Stomach (tissue), 8 donors: ENCODE measurements at regions not wholly inside any gene's neighbourhood (a gene's known extent, or its start where the extent isn't known, plus 50 kb on each side); places are given as distances from the start of the nearest gene placed in this dataset.

Experiments used
- DNase-seq, 2 donors: peaks; one replicate each; pipeline versions ENCODE4 v3.0.0 to v3.0.0-alpha.2; 2013 to 2019
- H3K27ac ChIP-seq, 5 donors: fragments of 200-600 bp in 4 of 5; sonication (generic) in 4 of 5; one replicate each; pipeline ENCODE4 v1.5.1; 2013 to 2019; ENCODE audit warnings: mild to moderate bottlenecking in 1 of 5, moderate library complexity in 1 of 5
- H3K27me3 ChIP-seq, 3 donors: fragments of 200-600 bp; sonication (generic); one replicate each; pipeline ENCODE4 v1.5.1; 2017 to 2019; ENCODE audit warnings: mixed run types in 1 of 3
- H3K36me3 ChIP-seq, 4 donors: fragments of 200-600 bp; sonication (generic); 1 replicate in 3 of 4; 2 replicates in 1 of 4; pipeline ENCODE4 v1.5.1; 2016 to 2019
- H3K4me1 ChIP-seq, 4 donors: fragments of 200-600 bp; sonication (generic); one replicate each; pipeline ENCODE4 v1.5.1; 2016 to 2019
- H3K4me3 ChIP-seq, 4 donors: fragments of 200-600 bp; sonication (generic) in 3 of 4; one replicate each; pipeline ENCODE4 v1.5.1; 2016 to 2019; ENCODE audit warnings: mild to moderate bottlenecking in 1 of 4
- H3K9me3 ChIP-seq, 4 donors: fragments of 200-600 bp; sonication (generic); one replicate each; pipeline ENCODE4 v1.5.1; 2016 to 2019
- CTCF ChIP-seq, 7 experiments: fragments of 450-650 bp in 4 of 7; fragments of 200-600 bp in 3 of 7; sonication (generic) in 3 of 7; IDR thresholded peaks; one replicate each; pipeline ENCODE4 v1.5.1; 2016 to 2019; ENCODE audit warnings: antibody characterized with exemption in 7 of 7, control low read depth in 2 of 7, mild to moderate bottlenecking in 1 of 7
- EP300 ChIP-seq: sonication (generic); formaldehyde crosslinking; IDR thresholded peaks from one replicate; pipeline ENCODE4 v1.6.1; 2017; ENCODE audit warnings: antibody characterized with exemption
- POLR2A ChIP-seq, 4 donors: fragments of 450-650 bp; IDR thresholded peaks; one replicate each; pipeline ENCODE4 v1.6.1; 2016; ENCODE audit warnings: antibody characterized with exemption in 4 of 4, control low read depth in 2 of 4, mild to moderate bottlenecking in 1 of 4, moderate library complexity in 1 of 4
- POLR2AphosphoS5 ChIP-seq, 3 donors: sonication (generic); formaldehyde crosslinking; IDR thresholded peaks; one replicate each; pipeline ENCODE4 v1.6.1; 2016; ENCODE audit warnings: antibody characterized with exemption in 3 of 3
- WGBS, 5 donors: extraction: QIAGEN DNeasy Blood & Tissue Kit in 3 of 5; methylation state at CpG; one replicate each; pipeline versions ENCODE4 v1.1.5 to v1.1.7; 2013 to 2018; 5-methylcytosine and 5-hydroxymethylcytosine counted together
- intact Hi-C: fragments of 100-400 bp; cut with DNase I; formaldehyde crosslinking; loops from one replicate; pipeline ENCODE4 v1.15.1; 2023; ENCODE audit warnings: low total_unique reads
- donor health status: healthy with polysubstance abuse.
- donor health status: Bipolar disorder and iron deficiency.
- donor health status: healthy.

- Histone ChIP-seq H3K4me1 (no peaks in the 10 kb centered on the region), H3K9me3 (peaks cover 0 to 34% (median 29%) of the 10 kb centered on the region in 4 donors), H3K4me3 (no peak overlapping the region), H3K27me3 (no peaks in the 10 kb centered on the region), H3K36me3 (no peaks in the 10 kb centered on the region), H3K27ac (no peak overlapping the region)
- intact Hi-C loops, result no loop called here
- WGBS, 5 donors, result 85 to 91% (median 87%) methylated on average over 19 of the region's 19 CpGs
- TF ChIP-seq POLR2AphosphoS5 (IDR thresholded peaks at IDR 0.05), result no peak
- TF ChIP-seq POLR2A (IDR thresholded peaks at IDR 0.05), result no peak
- TF ChIP-seq CTCF (IDR thresholded peaks at IDR 0.05), result no peak
- TF ChIP-seq EP300, result no peak
- no peak for DNase-seq
Observed at GRCh38 chr5:2917524-2917923, 166.0 kb upstream of the IRX2 start.

- TF ChIP-seq POLR2AphosphoS5 (IDR thresholded peaks at IDR 0.05) (no peak), CTCF (IDR thresholded peaks at IDR 0.05) (no peak), POLR2A (IDR thresholded peaks at IDR 0.05) (no peak), EP300 (no peak)
- Histone ChIP-seq H3K27me3 (no peaks in the 10 kb centered on the region), H3K36me3 (no peaks in the 10 kb centered on the region), H3K27ac (no peak overlapping the region), H3K4me1 (no peaks in the 10 kb centered on the region), H3K9me3 (peaks cover 0 to 31% (median 28%) of the 10 kb centered on the region in 4 donors), H3K4me3 (no peak overlapping the region)
- intact Hi-C loops, result no loop called here
- no peak for DNase-seq
- 91 to 97% (median 94%) methylated on average over 16 of the region's 16 CpGs for WGBS, 5 donors
Observed at GRCh38 chr5:2917093-2917492, 165.6 kb upstream of the IRX2 start.

GRCh38 chr5:2916076-2916682, 164.7 kb upstream of the IRX2 start:
- H3K27me3 ChIP-seq, result no peaks in the 10 kb centered on the region
- H3K27ac ChIP-seq, result no peak overlapping the region
- DNase-seq, result no peak
- intact Hi-C loops, result no loop called here
- no peak overlapping the region for H3K4me3 ChIP-seq
- no peaks in the 10 kb centered on the region for H3K4me1 ChIP-seq
- TF ChIP-seq CTCF (IDR thresholded peaks at IDR 0.05) (no peak), EP300 (no peak), POLR2AphosphoS5 (IDR thresholded peaks at IDR 0.05) (no peak), POLR2A (IDR thresholded peaks at IDR 0.05) (no peak)
- WGBS, 5 donors, result 79 to 89% (median 82%) methylated on average over 4 of the region's 4 CpGs
- peaks cover 0 to 21% (median 19%) of the 10 kb centered on the region in 4 donors for H3K9me3 ChIP-seq
- no peaks in the 10 kb centered on the region for H3K36me3 ChIP-seq

- Histone ChIP-seq H3K27me3 (no peaks in the 10 kb centered on the region), H3K9me3 (peaks cover 0 to 10% (median 7%) of the 10 kb centered on the region in 4 donors), H3K4me1 (no peaks in the 10 kb centered on the region), H3K36me3 (no peaks in the 10 kb centered on the region), H3K27ac (no peak overlapping the region), H3K4me3 (no peak overlapping the region)
- DNase-seq, result no peak
- intact Hi-C loops, result no loop called here
- TF ChIP-seq CTCF (IDR thresholded peaks at IDR 0.05) (no peak), POLR2A (IDR thresholded peaks at IDR 0.05) (no peak), POLR2AphosphoS5 (IDR thresholded peaks at IDR 0.05) (no peak), EP300 (no peak)
- WGBS, 5 donors, result 26 to 46% (median 31%) methylated on average over 17 of the region's 17 CpGs
Observed at GRCh38 chr5:2914981-2915484, 163.6 kb upstream of the IRX2 start.
